ENCODE measurements at regions not wholly inside any gene's neighbourhood (a gene's known extent, or its start where the extent isn't known, plus 50 kb on each side); places are given as distances from the start of the nearest gene placed in this dataset.

GRCh38 chr5:102659151-102659550, 96.0 kb upstream of the PAM start:
- H3K27me3 Mint-ChIP-seq (ENCODE audit: insufficient read depth, low read depth, poor library complexity), result no peaks in the 10 kb centered on the region
- H3K4me1 Mint-ChIP-seq, result peaks cover 14% of the 10 kb centered on the region; the same call in 2 of the 3 replicates

More at GRCh38 chr5:102659151-102659550, 96.0 kb upstream of the PAM start:
- Mint-ChIP-seq H3K36me3 (ENCODE audit: low read depth) (no peaks in the 10 kb centered on the region), H3K9me3 (no peaks in the 10 kb centered on the region), H3K4me3 (no peak overlapping the region), H3K27ac (no peak overlapping the region)
- no peaks in the 10 kb centered on the region for H4K20me1 ChIP-seq (replicated peaks; ENCODE audit: insufficient read depth)
- no peak overlapping the region; the same call in 1 of the 2 replicates for H3K4me2 ChIP-seq
- no peak overlapping the region for H3K27ac ChIP-seq (ENCODE audit: low read depth)
- H3K36me3 ChIP-seq (ENCODE audit: insufficient read depth), result no peaks in the 10 kb centered on the region
- H3K9me2 ChIP-seq (ENCODE audit: insufficient read depth), result no peaks in the 10 kb centered on the region
- peaks cover 3% of the 10 kb centered on the region; the same call in 1 of the 2 replicates for H3K4me1 ChIP-seq (ENCODE audit: insufficient read depth)
- H3F3A ChIP-seq (replicated peaks; ENCODE audit: low read depth), result no peaks in the 10 kb centered on the region
- H3K27me3 ChIP-seq (ENCODE audit: insufficient read depth), result no peaks in the 10 kb centered on the region
- ATAC-seq, result no peak
- DNase-seq (ENCODE audit: low spot score), result peak; percentile 37
- H2AFZ ChIP-seq, result no peak overlapping the region
- no peaks in the 10 kb centered on the region for H3K79me2 ChIP-seq (replicated peaks; ENCODE audit: insufficient read depth)
- TF ChIP-seq NANOG (IDR thresholded peaks at IDR 0.05; ENCODE audit: borderline replicate concordance) (no peak), ZNF462 (CRISPR knock-in tag; IDR thresholded peaks at IDR 0.05) (no peak), EZH2phosphoT487 (IDR thresholded peaks at IDR 0.05; ENCODE audit: unreplicated experiment) (no peak), REST (IDR thresholded peaks at IDR 0.05; ENCODE audit: unreplicated experiment) (no peak), CTCF (conservative IDR thresholded peaks at IDR 0.05; ENCODE audit: low read depth in 2 of 2) (no peak), CREB1 (CRISPR knock-in tag; IDR thresholded peaks at IDR 0.05; ENCODE audit: low read depth) (no peak), JUNB (IDR thresholded peaks at IDR 0.05; ENCODE audit: unreplicated experiment) (no peak), ZNF114 (CRISPR knock-in tag; IDR thresholded peaks at IDR 0.05) (no peak), ETS1 (IDR thresholded peaks at IDR 0.05) (no peak), STAT1 (IDR thresholded peaks at IDR 0.05; ENCODE audit: unreplicated experiment) (no peak), ZNF331 (CRISPR knock-in tag; IDR thresholded peaks at IDR 0.05; ENCODE audit: low read depth) (no peak), EZH2 (IDR thresholded peaks at IDR 0.05; ENCODE audit: low read depth, unreplicated experiment) (no peak)
- no peak overlapping the region for H3K4me3 ChIP-seq
